HepG2 (cell line): ENCODE measurements at regions not wholly inside any gene's neighbourhood (a gene's known extent, or its start where the extent isn't known, plus 50 kb on each side); places are given as distances from the start of the nearest gene placed in this dataset.

ENCODE experiments used
- ATAD3A ChIP-seq: sonication (generic); formaldehyde crosslinking; IDR thresholded peaks from 2 replicates; pipeline ENCODE4 v1.4.0; 2020; ENCODE audit warnings: missing genetic modification reagents
- CHD2 ChIP-seq: IDR thresholded peaks from 2 replicates; pipeline ENCODE4 v1.6.1; 2011; ENCODE audit warnings: low read depth, low read length, improper control_type of control experiment
- CREB1 ChIP-seq, 2 experiments: fragments of 450-650 bp in 1 of 2; IDR thresholded peaks; 2 replicates each; pipeline ENCODE4 v1.6.1; 2016 to 2017; ENCODE audit warnings: control low read depth in 1 of 2, mild to moderate bottlenecking in 1 of 2, missing compliant biosample characterization in 1 of 2, missing genetic modification characterization in 1 of 2
- EP300 ChIP-seq, 3 experiments: sonication (generic) in 1 of 3; formaldehyde crosslinking in 1 of 3; IDR thresholded peaks; 2 replicates each; pipeline versions ENCODE4 v1.5.1 to v1.6.1; 2011 to 2020; ENCODE audit warnings: low read depth in 2 of 3, low read length in 2 of 3, borderline replicate concordance in 1 of 3, improper control_type of control experiment in 1 of 3, mild to moderate bottlenecking in 1 of 3, missing genetic modification reagents in 1 of 3, moderate library complexity in 1 of 3
- ESRRA ChIP-seq: sonication (generic); formaldehyde crosslinking; IDR thresholded peaks from 2 replicates; pipeline ENCODE4 v1.5.1; 2020; ENCODE audit warnings: mild to moderate bottlenecking, low read depth, missing genetic modification reagents
- NFYB ChIP-seq: sonication (generic); formaldehyde crosslinking; IDR thresholded peaks from 2 replicates; pipeline ENCODE4 v1.4.0; 2020; ENCODE audit warnings: missing genetic modification reagents
- RFXANK ChIP-seq: IDR thresholded peaks from 2 replicates; pipeline ENCODE4 v1.6.1; 2016
- SETDB1 ChIP-seq: sonication (generic); formaldehyde crosslinking; IDR thresholded peaks from 2 replicates; pipeline ENCODE4 v1.5.1; 2020; ENCODE audit warnings: missing genetic modification reagents, mild to moderate bottlenecking, borderline replicate concordance
- ZSCAN20 ChIP-seq: sonication (generic); formaldehyde crosslinking; IDR thresholded peaks from 2 replicates; pipeline ENCODE4 v1.4.0; 2020; ENCODE audit warnings: missing genetic modification reagents, mild to moderate bottlenecking, borderline replicate concordance
- ZSCAN30 ChIP-seq: sonication (generic); formaldehyde crosslinking; IDR thresholded peaks from 2 replicates; pipeline ENCODE4 v1.5.0; 2020; ENCODE audit warnings: mild to moderate bottlenecking, missing genetic modification reagents
- TF ChIP-seq, protein P1 (sequence below): sonication (generic); formaldehyde crosslinking; IDR thresholded peaks from 2 replicates; pipeline ENCODE4 v1.4.0; 2020; ENCODE audit warnings: missing genetic modification reagents, borderline replicate concordance

DNA sequence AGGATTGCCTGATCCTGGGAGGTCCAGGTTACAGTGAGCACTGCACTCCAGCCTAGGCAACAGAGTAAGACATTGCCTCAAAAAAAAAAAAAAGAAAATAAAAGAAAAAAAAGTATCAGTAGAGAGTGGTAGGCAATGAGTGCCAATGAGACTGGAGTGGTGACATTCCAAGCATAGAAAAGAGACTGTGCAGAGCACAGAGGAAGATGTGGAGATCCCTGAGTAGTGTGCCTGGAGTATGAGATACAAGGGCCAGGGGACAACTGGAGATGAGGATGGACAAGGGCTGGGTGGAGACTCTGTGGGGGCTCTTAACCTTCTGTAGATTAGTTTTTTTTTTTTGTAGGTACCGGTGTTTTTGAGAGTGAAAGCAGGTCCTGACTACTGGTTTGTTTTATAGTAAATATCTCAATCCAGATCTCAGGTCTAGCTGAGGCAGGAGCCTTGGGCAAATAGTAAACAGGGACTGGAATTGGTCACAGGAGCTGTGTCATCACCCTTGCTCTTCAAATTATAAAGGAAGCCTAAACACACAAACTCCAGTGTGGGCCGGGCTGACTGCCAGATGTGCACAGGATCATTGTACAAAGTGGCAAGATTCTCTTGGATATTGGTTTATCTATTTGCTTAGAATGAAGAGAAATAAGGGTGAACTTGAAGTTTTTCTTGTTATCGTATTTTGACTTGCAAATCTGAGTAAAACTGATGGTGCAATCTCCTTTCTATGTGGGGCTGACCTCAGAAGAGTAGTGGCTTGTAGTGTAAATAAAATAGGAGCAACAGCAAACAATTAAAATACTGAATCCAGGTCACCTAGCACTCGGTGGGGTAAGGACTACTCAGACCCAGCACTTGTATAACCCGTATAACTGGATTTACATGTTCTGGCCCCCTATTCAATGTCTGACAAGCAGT lies 144.9 kb downstream of the SOX4 start:
- no peak for TF ChIP-seq EP300 (IDR thresholded peaks at IDR 0.05; ENCODE audit: low read depth in 2 of 2, low read length in 2 of 2)
- TF ChIP-seq EP300 (CRISPR knock-in tag; IDR thresholded peaks at IDR 0.05; ENCODE audit: borderline replicate concordance): no peak
- no peak for TF ChIP-seq SETDB1 (CRISPR knock-in tag)
- no peak for TF ChIP-seq CHD2
- no peak for TF ChIP-seq NFYB (CRISPR knock-in tag)
- TF ChIP-seq RFXANK (CRISPR knock-in tag): no peak
- TF ChIP-seq CREB1 (IDR thresholded peaks at IDR 0.05): no peak
- no peak for TF ChIP-seq CREB1 (CRISPR knock-in tag; IDR thresholded peaks at IDR 0.05)
- no peak for TF ChIP-seq ZSCAN20 (CRISPR knock-in tag)
- TF ChIP-seq ESRRA (CRISPR knock-in tag): no peak
- TF ChIP-seq, protein P1, sequence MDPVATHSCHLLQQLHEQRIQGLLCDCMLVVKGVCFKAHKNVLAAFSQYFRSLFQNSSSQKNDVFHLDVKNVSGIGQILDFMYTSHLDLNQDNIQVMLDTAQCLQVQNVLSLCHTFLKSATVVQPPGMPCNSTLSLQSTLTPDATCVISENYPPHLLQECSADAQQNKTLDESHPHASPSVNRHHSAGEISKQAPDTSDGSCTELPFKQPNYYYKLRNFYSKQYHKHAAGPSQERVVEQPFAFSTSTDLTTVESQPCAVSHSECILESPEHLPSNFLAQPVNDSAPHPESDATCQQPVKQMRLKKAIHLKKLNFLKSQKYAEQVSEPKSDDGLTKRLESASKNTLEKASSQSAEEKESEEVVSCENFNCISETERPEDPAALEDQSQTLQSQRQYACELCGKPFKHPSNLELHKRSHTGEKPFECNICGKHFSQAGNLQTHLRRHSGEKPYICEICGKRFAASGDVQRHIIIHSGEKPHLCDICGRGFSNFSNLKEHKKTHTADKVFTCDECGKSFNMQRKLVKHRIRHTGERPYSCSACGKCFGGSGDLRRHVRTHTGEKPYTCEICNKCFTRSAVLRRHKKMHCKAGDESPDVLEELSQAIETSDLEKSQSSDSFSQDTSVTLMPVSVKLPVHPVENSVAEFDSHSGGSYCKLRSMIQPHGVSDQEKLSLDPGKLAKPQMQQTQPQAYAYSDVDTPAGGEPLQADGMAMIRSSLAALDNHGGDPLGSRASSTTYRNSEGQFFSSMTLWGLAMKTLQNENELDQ (CRISPR knock-in tag): no peak
- no peak for TF ChIP-seq ATAD3A (CRISPR knock-in tag)
- TF ChIP-seq ZSCAN30 (CRISPR knock-in tag): no peak
